OCI-LY7 (cell line): ENCODE measurements at regions not wholly inside any gene's neighbourhood (a gene's known extent, or its start where the extent isn't known, plus 50 kb on each side); places are given as distances from the start of the nearest gene placed in this dataset.

Experiments used
- BruUV-seq: library from RNA; stranded (reverse); fragments of 400-500 nt; replicated peaks from 2 replicates; lab custom pipeline; 2021; lab: Mats Ljungman, UMichigan
- CTCF ChIA-PET: fragments of 300-600 bp; sonication (Branson Sonifier 250); formaldehyde crosslinking; loops from one replicate; lab custom pipeline; 2022; ENCODE audit warnings: antibody characterized with exemption; ENCODE audit not compliant: unreplicated experiment; lab: Charles Lee
- POLR2A ChIA-PET: fragments of 300-600 bp; sonication (Branson Sonifier 250); formaldehyde crosslinking; loops from one replicate; lab custom pipeline; 2022; ENCODE audit warnings: antibody characterized with exemption; lab: Charles Lee
- DNase-seq: peaks from one replicate; pipeline ENCODE4 v3.0.0-alpha.2; 2015; ENCODE audit warnings: low spot score
- H2AFZ ChIP-seq: fragments of 200-600 bp; sonication (generic), shearing (Covaris generic); 2 replicates; pipeline ENCODE4 v1.6.1; 2014; ENCODE audit warnings: mild to moderate bottlenecking, antibody characterized with exemption, low read length, moderate library complexity
- H3K27ac ChIP-seq: fragments of 200-600 bp; sonication (generic); 2 replicates; pipeline ENCODE4 v1.5.1; 2014; ENCODE audit warnings: mixed run types, low read depth, mild to moderate bottlenecking, moderate library complexity, low read length, inconsistent platforms; ENCODE audit not compliant: poor library complexity, severe bottlenecking
- H3K36me3 ChIP-seq: fragments of 200-600 bp; sonication (generic); 2 replicates; pipeline ENCODE4 v1.6.1; 2014; ENCODE audit warnings: mild to moderate bottlenecking, antibody characterized with exemption, low read length, moderate library complexity, mixed read lengths; ENCODE audit not compliant: insufficient read depth
- H3K4me1 ChIP-seq: fragments of 200-600 bp; sonication (generic); 2 replicates; pipeline ENCODE4 v1.5.1; 2014; ENCODE audit warnings: mild to moderate bottlenecking, low read length; ENCODE audit not compliant: insufficient read depth, poor library complexity, severe bottlenecking
- H3K4me2 ChIP-seq: fragments of 200-600 bp; sonication (generic); 2 replicates; pipeline ENCODE4 v1.6.1; 2014; ENCODE audit warnings: mild to moderate bottlenecking, low read length
- H3K4me3 ChIP-seq: fragments of 200-600 bp; sonication (generic); 2 replicates; pipeline ENCODE4 v1.5.1; 2014; ENCODE audit warnings: mild to moderate bottlenecking, low read depth, low read length; ENCODE audit not compliant: poor library complexity, severe bottlenecking
- H3K79me2 ChIP-seq: fragments of 200-600 bp; sonication (generic); 2 replicates; pipeline ENCODE4 v1.6.1; 2016; ENCODE audit warnings: low read depth, mild to moderate bottlenecking, low read length, moderate library complexity, mixed read lengths; ENCODE audit not compliant: insufficient read depth
- H3K9me2 ChIP-seq: fragments of 200-600 bp; sonication (generic); 2 replicates; pipeline ENCODE4 v1.6.1; 2016; ENCODE audit warnings: mild to moderate bottlenecking, low read length, mixed read lengths; ENCODE audit not compliant: insufficient read depth
- H3K9me3 ChIP-seq: fragments of 200-600 bp; sonication (generic); 2 replicates; pipeline ENCODE4 v1.6.1; 2014; ENCODE audit warnings: mild to moderate bottlenecking, mixed run types, low read length, mixed read lengths
- H4K20me1 ChIP-seq: fragments of 200-600 bp; sonication (generic); 2 replicates; pipeline ENCODE4 v1.6.1; 2014; ENCODE audit warnings: mild to moderate bottlenecking, antibody characterized with exemption, low read length, moderate library complexity, mixed read lengths; ENCODE audit not compliant: insufficient read depth
- CTCF ChIP-seq: fragments of 200-600 bp; sonication (generic); conservative IDR thresholded peaks from 2 replicates; pipeline ENCODE4 v1.5.1; 2014; ENCODE audit warnings: mild to moderate bottlenecking, antibody characterized with exemption, low read length, moderate library complexity, mixed read lengths
- EZH2phosphoT487 ChIP-seq: fragments of 200-600 bp; sonication (generic); IDR thresholded peaks from 2 replicates; pipeline ENCODE4 v1.6.1; 2018; ENCODE audit warnings: low read depth, borderline replicate concordance, mild to moderate bottlenecking, mixed run types, antibody characterized with exemption, low read length, moderate library complexity, mixed read lengths
- intact Hi-C: fragments of 100-400 bp; cut with micrococcal nuclease; formaldehyde crosslinking; loops from one replicate; pipeline ENCODE4 v1.10.0; 2022; ENCODE audit not compliant: unreplicated experiment

GRCh38 chr10:33557313-33557712 is 222.8 kb upstream of the NRP1 start:
- DNase-seq, result no peak
- ChIA-PET CTCF (no interaction called here), POLR2A (interaction anchor here (0.7 kb wide), 1 partner anchor 598 kb away, joined by 3 read pairs; no protein-coding TSS in a partner anchor)
- Histone ChIP-seq H3K79me2 (no peaks in the 10 kb centered on the region), H3K4me2 (no peak overlapping the region), H3K9me2 (no peaks in the 10 kb centered on the region), H3K27ac (no peak overlapping the region), H4K20me1 (no peaks in the 10 kb centered on the region), H3K4me3 (no peak overlapping the region), H3K9me3 (no peaks in the 10 kb centered on the region), H3K4me1 (no peaks in the 10 kb centered on the region), H3K36me3 (no peaks in the 10 kb centered on the region), H2AFZ (no peak overlapping the region)
- intact Hi-C loops, result no loop called here
- TF ChIP-seq CTCF (no peak), EZH2phosphoT487 (no peak)
- BruUV-seq, result no TSS peak

GRCh38 chr10:33556620-33557019 is 222.2 kb upstream of the NRP1 start:
- Histone ChIP-seq H3K4me1 (no peaks in the 10 kb centered on the region), H3K79me2 (no peaks in the 10 kb centered on the region), H3K4me2 (no peak overlapping the region), H3K9me2 (no peaks in the 10 kb centered on the region), H2AFZ (no peak overlapping the region), H4K20me1 (no peaks in the 10 kb centered on the region), H3K36me3 (no peaks in the 10 kb centered on the region), H3K9me3 (no peaks in the 10 kb centered on the region), H3K4me3 (no peak overlapping the region), H3K27ac (no peak overlapping the region)
- TF ChIP-seq EZH2phosphoT487 (no peak), CTCF (no peak)
- ChIA-PET POLR2A (interaction anchor here (0.6 to 1.0 kb wide), 2 partner anchors 16 to 170 kb away, joined by 3 read pairs; no protein-coding TSS in a partner anchor), CTCF (no interaction called here)
- DNase-seq, result no peak
- no TSS peak for BruUV-seq
- intact Hi-C loops, result no loop called here

- H3K9me3 ChIP-seq, result no peaks in the 10 kb centered on the region
- no peak overlapping the region for H3K4me2 ChIP-seq
- no peaks in the 10 kb centered on the region for H3K79me2 ChIP-seq
- no TSS peak for BruUV-seq
- TF ChIP-seq EZH2phosphoT487 (no peak), CTCF (no peak)
- H2AFZ ChIP-seq, result no peak overlapping the region
- H4K20me1 ChIP-seq, result no peaks in the 10 kb centered on the region
- POLR2A ChIA-PET, result interaction anchor here (0.6 to 1.0 kb wide), 2 partner anchors 15 to 169 kb away, joined by 3 read pairs; no protein-coding TSS in a partner anchor
- CTCF ChIA-PET, result no interaction called here
- no peak for DNase-seq
- H3K27ac ChIP-seq, result no peak overlapping the region
- H3K4me3 ChIP-seq, result no peak overlapping the region
- H3K4me1 ChIP-seq, result no peaks in the 10 kb centered on the region
- no peaks in the 10 kb centered on the region for H3K36me3 ChIP-seq
- intact Hi-C loops, result no loop called here
- no peaks in the 10 kb centered on the region for H3K9me2 ChIP-seq
These were observed 221.6 kb upstream of the NRP1 start for GRCh38 chr10:33556103-33556502.
